GM12864 (cell line): ENCODE measurements at regions not wholly inside any gene's neighbourhood (a gene's known extent, or its start where the extent isn't known, plus 50 kb on each side); places are given as distances from the start of the nearest gene placed in this dataset.

ENCODE experiments used
- DNase-seq: peaks from one replicate; pipeline ENCODE4 v3.0.0-alpha.2; 2011; ENCODE audit warnings: low read depth
- H3K4me3 ChIP-seq: 2 replicates; pipeline ENCODE4 v1.5.1; 2011; ENCODE audit warnings: mild to moderate bottlenecking, low read depth, low read length, control low read depth
- CTCF ChIP-seq: IDR thresholded peaks from 2 replicates; pipeline ENCODE4 v1.5.1; 2011; ENCODE audit warnings: low read depth, mild to moderate bottlenecking, moderate library complexity, low read length, control low read depth, inconsistent platforms; ENCODE audit errors: missing control alignments

GRCh38 chr14:101239065-101239464 is 322.2 kb upstream of the DIO3 start:
- no peak overlapping the region for H3K4me3 ChIP-seq
- DNase-seq, result no peak
- no peak for TF ChIP-seq CTCF

GRCh38 chr14:101241147-101241546 is 320.1 kb upstream of the DIO3 start:
- DNase-seq, result no peak
- no peak for TF ChIP-seq CTCF
- no peak overlapping the region for H3K4me3 ChIP-seq

GRCh38 chr14:101241807-101242278 is 319.5 kb upstream of the DIO3 start:
- H3K4me3 ChIP-seq, result no peak overlapping the region
- no peak for DNase-seq
- TF ChIP-seq CTCF, result no peak

GRCh38 chr14:101242442-101243385 is 318.6 kb upstream of the DIO3 start:
- H3K4me3 ChIP-seq, result no peak overlapping the region
- TF ChIP-seq CTCF, result no peak
- DNase-seq, result no peak

- no peak overlapping the region for H3K4me3 ChIP-seq
- DNase-seq, result no peak
- TF ChIP-seq CTCF, result no peak
These were observed 317.5 kb upstream of the DIO3 start for GRCh38 chr14:101243587-101244338.

- no peak for DNase-seq
- no peak overlapping the region for H3K4me3 ChIP-seq
- no peak for TF ChIP-seq CTCF
These were observed 314.1 kb upstream of the DIO3 start for GRCh38 chr14:101246894-101247841.
